Cerebellar cortex (tissue), 1 donor: ENCODE measurements at regions not wholly inside any gene's neighbourhood (a gene's known extent, or its start where the extent isn't known, plus 50 kb on each side); places are given as distances from the start of the nearest gene placed in this dataset.

Experiments
- DNase-seq: peaks from one replicate; pipeline ENCODE4 v3.0.0-alpha.2; 2015; ENCODE audit warnings: low spot score

DNA sequence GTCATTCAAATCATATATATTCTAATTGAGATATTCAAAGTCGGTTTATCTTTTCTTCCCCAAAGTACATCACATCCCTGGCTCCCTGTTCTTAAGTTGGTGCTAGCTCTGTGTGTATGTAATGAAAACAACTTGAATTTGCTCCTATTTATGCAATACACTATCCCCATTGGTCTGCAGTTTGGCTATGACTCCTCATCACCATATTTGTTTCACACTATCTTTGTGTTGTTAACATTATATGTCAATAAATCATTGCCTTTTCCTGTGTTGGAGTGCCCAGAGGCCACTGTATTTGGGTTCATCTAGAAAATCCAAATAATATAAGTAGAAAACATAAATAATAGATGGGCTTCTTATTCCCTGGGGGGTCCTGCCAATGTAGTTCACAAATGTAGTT, 306.6 kb upstream of the TENM4 start:
- no peak for DNase-seq

DNA sequence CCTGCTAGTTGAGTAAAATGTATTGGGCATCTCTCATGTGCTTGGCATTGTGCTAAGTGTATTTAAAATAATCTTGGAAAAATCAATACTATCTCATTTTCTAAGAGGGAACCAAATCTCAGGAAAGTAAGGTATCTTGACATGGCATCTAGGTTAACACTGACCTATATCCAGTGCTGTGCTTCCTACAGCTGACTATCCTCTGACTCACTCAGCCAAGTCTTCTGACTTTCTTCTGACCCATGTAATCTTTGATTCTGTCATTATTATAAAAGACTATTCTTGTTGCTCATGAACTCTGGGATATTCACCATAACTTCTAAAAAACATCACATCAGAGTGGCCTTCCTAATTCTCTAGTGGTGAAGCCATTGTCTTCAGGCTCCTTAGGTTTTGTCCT, 304.1 kb upstream of the TENM4 start:
- no peak for DNase-seq

- no peak for DNase-seq
Observed at GRCh38 chr11:79742176-79742575, 301.3 kb upstream of the TENM4 start.

DNA sequence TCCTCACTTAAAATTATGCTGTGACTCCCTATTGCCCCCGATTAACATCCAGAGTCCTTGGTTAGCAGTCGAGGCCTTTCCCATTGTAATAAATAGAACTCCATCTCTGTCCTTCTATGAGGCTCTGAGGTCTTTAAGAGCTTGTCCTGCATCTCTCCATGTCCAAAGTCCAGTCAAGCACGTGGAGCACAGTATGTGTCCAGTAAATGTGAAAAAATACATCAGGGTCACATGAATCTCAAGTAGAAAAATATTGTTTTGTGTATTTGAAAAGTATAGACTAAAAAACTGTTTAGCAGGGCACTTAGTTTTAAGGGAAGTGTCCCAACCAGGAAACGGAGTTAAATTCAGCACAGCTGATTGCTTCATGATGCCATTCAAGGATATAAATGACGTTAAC, 298.8 kb upstream of the TENM4 start:
- DNase-seq: no peak

DNA sequence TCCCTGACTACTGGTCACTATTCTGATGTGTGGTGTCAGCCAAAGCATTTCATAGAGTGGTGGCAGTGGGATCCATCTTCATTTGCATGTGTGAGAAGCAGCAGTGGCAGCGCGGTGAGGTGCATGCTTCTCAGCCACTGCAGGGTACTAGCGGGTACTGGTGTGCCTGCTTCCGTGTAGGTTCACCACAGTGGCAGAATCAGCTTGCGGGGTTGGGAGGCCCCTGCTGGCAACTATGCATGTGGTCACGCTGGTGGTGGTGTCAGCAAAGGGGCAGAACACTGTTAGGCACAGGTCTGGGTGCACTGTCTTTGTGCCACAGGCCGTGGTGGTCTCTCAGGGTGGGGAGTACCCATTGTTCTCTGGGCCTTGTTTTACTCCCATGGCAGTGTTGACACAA, 286.4 kb upstream of the TENM4 start:
- DNase-seq: no peak

DNA sequence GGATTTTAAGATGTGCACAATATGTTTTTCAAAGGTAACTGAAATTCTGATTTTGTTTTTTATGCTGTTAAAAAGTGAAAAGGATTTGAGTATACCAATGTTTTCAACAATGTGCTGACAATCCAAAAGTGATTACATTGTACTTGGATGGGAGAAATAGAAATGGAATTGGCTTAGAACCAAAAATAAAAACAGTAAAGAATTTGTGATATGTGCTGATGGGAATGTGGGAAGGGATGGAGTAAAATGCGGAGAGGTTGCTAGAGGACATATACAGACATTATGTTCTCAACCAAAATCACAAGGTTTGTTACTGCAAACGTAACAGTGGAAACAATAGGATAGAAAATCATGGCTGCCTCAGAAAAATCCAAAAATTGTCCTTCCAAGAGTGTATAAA, 279.3 kb upstream of the TENM4 start:
- DNase-seq: no peak

- peak; percentile 21 for DNase-seq
Observed at GRCh38 chr11:79708319-79708932, 267.6 kb upstream of the TENM4 start.

- no peak for DNase-seq
Observed at GRCh38 chr11:79705648-79706047, 264.8 kb upstream of the TENM4 start.

GRCh38 chr11:79702303-79702702, 261.5 kb upstream of the TENM4 start:
- no peak for DNase-seq

GRCh38 chr11:79699246-79699645, 258.4 kb upstream of the TENM4 start:
- DNase-seq: no peak

DNA sequence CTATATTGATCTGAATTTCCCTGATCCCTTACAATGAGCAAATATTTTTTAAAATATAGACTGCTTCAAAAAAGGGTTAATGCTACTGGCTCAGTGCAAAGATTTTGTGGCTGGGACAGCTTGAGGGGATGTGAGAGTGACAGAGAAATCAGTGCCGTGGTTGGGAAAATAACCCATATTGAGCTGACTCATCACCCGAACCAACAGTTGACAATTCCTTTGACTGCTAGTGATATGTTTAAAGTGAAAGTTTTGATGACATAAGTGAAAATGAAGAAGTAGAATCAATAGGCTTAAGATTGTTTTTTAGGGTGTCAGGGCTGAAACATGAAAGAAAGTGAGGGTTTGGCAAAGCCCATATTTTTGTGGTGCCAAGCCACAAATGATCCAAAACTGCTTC, 257.1 kb upstream of the TENM4 start:
- DNase-seq: no peak

GRCh38 chr11:79694368-79694767, 253.5 kb upstream of the TENM4 start:
- no peak for DNase-seq

- no peak for DNase-seq
Observed at GRCh38 chr11:79691445-79691844, 250.6 kb upstream of the TENM4 start.

GRCh38 chr11:79686703-79687419, 246.0 kb upstream of the TENM4 start:
- no peak for DNase-seq

DNA sequence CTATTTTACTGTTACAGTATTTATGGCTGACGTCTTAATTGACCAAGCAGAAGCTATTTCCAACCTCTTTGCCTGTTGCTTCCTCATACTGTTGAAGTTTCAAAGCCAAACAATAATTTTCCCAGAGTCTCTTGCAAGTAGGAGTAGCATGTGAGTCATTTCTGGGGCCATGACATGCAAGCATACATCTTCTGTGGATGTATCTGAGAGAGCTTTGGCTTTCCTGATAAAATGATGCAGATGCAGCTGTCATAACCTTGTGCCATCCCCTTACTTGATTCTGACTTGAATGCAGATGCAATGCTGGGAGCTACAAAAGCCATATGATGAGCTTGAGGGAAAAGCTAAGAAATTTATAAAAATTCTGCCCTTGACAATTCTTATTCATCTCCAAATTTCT, 243.1 kb upstream of the TENM4 start:
- DNase-seq: no peak

DNA sequence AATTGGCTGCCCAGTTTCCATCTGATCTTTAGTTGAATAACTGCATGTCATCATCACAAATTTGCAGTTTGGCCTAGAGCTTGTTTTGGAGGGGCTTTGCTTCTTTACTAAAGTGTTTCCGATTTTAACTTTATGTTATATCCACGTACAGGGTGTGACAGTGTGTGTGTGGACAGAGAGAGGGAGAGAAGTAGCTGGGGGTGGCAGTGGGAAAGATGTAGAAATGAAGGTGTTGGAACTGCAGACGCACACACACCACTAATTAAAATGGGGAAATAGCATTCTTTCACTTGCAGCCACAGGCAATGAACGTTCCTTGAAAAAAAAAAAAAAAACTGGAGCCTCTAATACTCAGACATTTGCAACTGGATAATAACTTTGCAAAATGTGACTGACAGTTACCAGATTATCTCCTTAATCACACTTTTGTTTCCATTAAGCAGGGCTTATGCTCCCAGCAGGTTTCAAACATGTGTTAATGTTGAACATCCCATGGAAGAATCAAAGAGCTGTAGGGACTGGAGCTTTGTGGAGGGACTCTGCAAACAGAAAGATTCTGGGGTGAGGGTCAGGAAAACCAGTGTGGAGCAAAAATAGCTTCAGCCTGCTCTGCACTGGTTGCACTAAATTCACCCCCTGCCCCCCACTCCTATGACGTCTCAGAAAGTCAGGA, 238.1 kb upstream of the TENM4 start:
- DNase-seq: no peak

GRCh38 chr11:79676396-79676795, 235.6 kb upstream of the TENM4 start:
- DNase-seq: no peak

DNA sequence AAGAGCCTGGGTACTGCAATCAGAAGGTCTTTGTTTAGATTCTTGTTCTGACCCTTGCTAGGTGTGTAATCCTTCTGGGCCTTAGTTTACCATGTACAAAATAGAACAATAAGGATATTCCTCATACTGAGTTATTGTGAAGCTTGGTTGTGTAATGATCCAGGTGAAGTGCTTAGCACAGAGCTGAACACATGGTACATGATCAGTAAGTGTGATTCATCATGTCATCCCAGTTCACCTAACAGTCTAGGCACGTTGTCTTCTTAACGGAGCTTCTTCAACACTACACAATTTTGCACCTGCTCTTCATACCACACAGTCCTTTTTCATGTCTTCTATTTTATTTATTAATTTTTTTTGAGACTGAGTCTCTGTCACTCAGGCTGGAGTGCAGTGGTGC, 234.3 kb upstream of the TENM4 start:
- DNase-seq: no peak

GRCh38 chr11:79672786-79673185, 232.0 kb upstream of the TENM4 start:
- DNase-seq: no peak

DNA sequence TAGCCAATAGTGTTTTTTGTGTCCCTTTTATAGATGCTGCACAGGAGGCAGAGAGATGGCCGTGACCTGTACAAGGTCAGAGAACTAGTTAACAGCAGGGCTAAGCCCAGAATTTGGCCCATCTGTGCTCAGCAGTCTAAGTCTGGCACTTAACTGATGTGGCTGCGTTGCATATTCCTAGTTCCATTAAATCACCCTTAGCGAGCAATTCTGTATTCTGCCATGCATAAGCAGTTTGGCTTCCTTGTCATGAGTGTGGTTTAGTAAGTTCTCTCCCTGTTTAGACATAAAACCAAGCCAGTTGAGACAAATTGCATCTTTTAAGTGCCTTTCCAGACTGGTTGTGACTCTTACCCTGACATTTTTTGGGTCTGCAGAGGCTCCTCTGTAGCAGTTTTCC, 230.6 kb upstream of the TENM4 start:
- no peak for DNase-seq

- no peak for DNase-seq
Observed at GRCh38 chr11:79670882-79671281, 230.1 kb upstream of the TENM4 start.

GRCh38 chr11:79668575-79668974, 227.7 kb upstream of the TENM4 start:
- DNase-seq: no peak

- DNase-seq: no peak
Observed at GRCh38 chr11:79667380-79667779, 226.6 kb upstream of the TENM4 start.

DNA sequence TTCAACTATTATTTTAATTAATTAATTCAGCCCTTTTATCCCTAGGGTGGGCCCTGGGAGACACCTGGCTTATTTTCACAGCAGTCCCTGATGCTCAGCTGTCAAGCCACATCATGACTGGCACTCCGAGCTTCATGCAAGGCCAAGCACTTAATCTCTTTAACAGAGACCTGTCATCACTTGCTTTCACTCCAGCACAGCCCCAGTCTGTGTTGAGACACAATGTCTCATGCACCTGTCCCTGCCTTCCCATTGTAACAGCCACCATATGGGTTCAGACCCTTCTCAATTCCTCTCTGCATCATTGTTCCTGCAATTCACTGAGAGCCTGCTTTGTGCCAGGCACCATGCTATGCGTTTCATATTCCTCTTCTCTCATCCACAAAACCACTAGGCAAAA, 222.2 kb upstream of the TENM4 start:
- DNase-seq: no peak
